ENCODE measurements at regions not wholly inside any gene's neighbourhood (a gene's known extent, or its start where the extent isn't known, plus 50 kb on each side); places are given as distances from the start of the nearest gene placed in this dataset.

GRCh38 chr4:127383666-127384065, 249.1 kb upstream of the INTU start:
- TF ChIP-seq EZH2 (IDR thresholded peaks at IDR 0.05; ENCODE audit: insufficient read depth, low read length) (no peak), CTCF (IDR thresholded peaks at IDR 0.05; ENCODE audit: insufficient read depth, low read depth, low read length) (no peak)
